GM19468 (cell line): ENCODE measurements at regions not wholly inside any gene's neighbourhood (a gene's known extent, or its start where the extent isn't known, plus 50 kb on each side); places are given as distances from the start of the nearest gene placed in this dataset.
A peak's percentile ranks its signal among the peaks of the same experiment; 100 is the strongest.

Experiments used
- ATAC-seq: cut with Tn5 transposase; IDR thresholded peaks from one replicate; pipeline ENCODE4 v1.9.1; 2021; ENCODE audit warnings: mild to moderate bottlenecking, moderate library complexity, moderate number of reproducible peaks; ENCODE audit not compliant: unreplicated experiment; ENCODE audit errors: extremely low read depth

- no peak for ATAC-seq
These were observed 90.9 kb upstream of the STK39 start for GRCh38 chr2:168338292-168338691.

- ATAC-seq, result no peak
These were observed 91.5 kb upstream of the STK39 start for GRCh38 chr2:168338803-168339437.

GRCh38 chr2:168340931-168341330 is 93.5 kb upstream of the STK39 start:
- ATAC-seq, result no peak

GRCh38 chr2:168343586-168343985 is 96.2 kb upstream of the STK39 start:
- ATAC-seq, result no peak

- no peak for ATAC-seq
These were observed 97.3 kb upstream of the STK39 start for GRCh38 chr2:168344706-168345105.

GRCh38 chr2:168345601-168346000 is 98.2 kb upstream of the STK39 start:
- no peak for ATAC-seq

GRCh38 chr2:168346725-168347477 is 99.5 kb upstream of the STK39 start:
- peak; percentile 67 for ATAC-seq

GRCh38 chr2:168348076-168348475 is 100.7 kb upstream of the STK39 start:
- no peak for ATAC-seq

- no peak for ATAC-seq
These were observed 103.0 kb upstream of the STK39 start for GRCh38 chr2:168350380-168350779.

- ATAC-seq, result no peak
These were observed 102.8 kb upstream of the CERS6 start for GRCh38 chr2:168353251-168353650.

- no peak for ATAC-seq
These were observed 101.6 kb upstream of the CERS6 start for GRCh38 chr2:168354499-168354898.

GRCh38 chr2:168355121-168355520 is 101.0 kb upstream of the CERS6 start:
- ATAC-seq, result no peak

GRCh38 chr2:168355779-168356476 is 100.1 kb upstream of the CERS6 start:
- no peak for ATAC-seq

GRCh38 chr2:168356477-168356835 is 99.6 kb upstream of the CERS6 start:
- ATAC-seq, result no peak

- ATAC-seq, result peak; percentile 33
These were observed 98.1 kb upstream of the CERS6 start for GRCh38 chr2:168357797-168358472.

GRCh38 chr2:168359082-168359481 is 97.0 kb upstream of the CERS6 start:
- no peak for ATAC-seq

- no peak for ATAC-seq
These were observed 92.6 kb upstream of the CERS6 start for GRCh38 chr2:168363347-168364092.

- ATAC-seq, result no peak
These were observed 90.9 kb upstream of the CERS6 start for GRCh38 chr2:168365094-168365621.

GRCh38 chr2:168369031-168369430 is 87.0 kb upstream of the CERS6 start:
- ATAC-seq, result no peak
